Caco-2 (cell line): ENCODE measurements at regions not wholly inside any gene's neighbourhood (a gene's known extent, or its start where the extent isn't known, plus 50 kb on each side); places are given as distances from the start of the nearest gene placed in this dataset.

Experiments
- BruUV-seq: library from RNA; stranded (reverse); fragments of 400-500 nt; replicated peaks from 2 replicates; lab custom pipeline; 2021; lab: Mats Ljungman, UMichigan
- CTCF ChIA-PET: fragments of 300-600 bp; sonication (Branson Sonifier 250); formaldehyde crosslinking; loops from one replicate; lab custom pipeline; 2022; ENCODE audit warnings: antibody characterized with exemption; lab: Charles Lee
- POLR2A ChIA-PET: fragments of 300-600 bp; sonication (Branson Sonifier 250); formaldehyde crosslinking; loops from one replicate; lab custom pipeline; 2022; ENCODE audit warnings: antibody characterized with exemption; lab: Charles Lee
- DNase-seq, 2 experiments: peaks; one replicate each; pipeline versions ENCODE4 v3.0.0 to v3.0.0-alpha.2; 2020 to 2022
- H3K27me3 ChIP-seq: replicated peaks from 2 replicates; pipeline ENCODE4 v1.6.0; 2011; ENCODE audit warnings: low read length; ENCODE audit not compliant: control insufficient read depth, insufficient read depth
- H3K36me3 ChIP-seq: 2 replicates; pipeline ENCODE4 v1.5.1; 2011; ENCODE audit warnings: low read length; ENCODE audit not compliant: control insufficient read depth, insufficient read depth
- H3K4me1 ChIP-seq: fragments of 250-450 bp; sonication (Bioruptor Pico); 2 replicates; pipeline ENCODE4 v1.5.1; 2020; ENCODE audit warnings: mild to moderate bottlenecking
- H3K4me3 ChIP-seq: 2 replicates; pipeline ENCODE4 v1.5.1; 2011; ENCODE audit warnings: low read depth, mild to moderate bottlenecking, control low read depth, low read length
- H3K9me3 ChIP-seq: fragments of 250-450 bp; sonication (Bioruptor Pico); 2 replicates; pipeline ENCODE4 v1.5.1; 2020; ENCODE audit warnings: mild to moderate bottlenecking, moderate library complexity
- H3K27ac Mint-ChIP-seq: one replicate; pipeline ENCODE4 v1.8.0; 2022; ENCODE audit warnings: mixed read lengths; ENCODE audit not compliant: unreplicated experiment
- H3K27me3 Mint-ChIP-seq: one replicate; pipeline ENCODE4 v1.8.0; 2022; ENCODE audit warnings: mixed read lengths; ENCODE audit not compliant: insufficient read depth, unreplicated experiment
- H3K36me3 Mint-ChIP-seq: one replicate; pipeline ENCODE4 v1.8.0; 2022; ENCODE audit warnings: mild to moderate bottlenecking, mixed read lengths; ENCODE audit not compliant: insufficient read depth, unreplicated experiment
- H3K4me1 Mint-ChIP-seq: one replicate; pipeline ENCODE4 v1.8.0; 2022; ENCODE audit warnings: low read depth, mixed read lengths; ENCODE audit not compliant: unreplicated experiment
- H3K4me3 Mint-ChIP-seq: one replicate; pipeline ENCODE4 v1.8.0; 2022; ENCODE audit warnings: mild to moderate bottlenecking, moderate library complexity, mixed read lengths; ENCODE audit not compliant: unreplicated experiment
- H3K9me3 Mint-ChIP-seq: one replicate; pipeline ENCODE4 v1.8.0; 2022; ENCODE audit warnings: mixed read lengths; ENCODE audit not compliant: unreplicated experiment
- intact Hi-C: fragments of 100-400 bp; cut with micrococcal nuclease; formaldehyde crosslinking; loops from one replicate; pipeline ENCODE4 v1.10.0; 2022; ENCODE audit not compliant: unreplicated experiment
- TF ChIP-seq, protein P1 (sequence below), 2 experiments: fragments of 200-600 bp in 1 of 2; IDR thresholded peaks; 1 replicate in 1 of 2; 2 replicates in 1 of 2; pipeline versions ENCODE4 v1.5.1 to v1.8.0; 2011 to 2022; ENCODE audit warnings: antibody characterized with exemption in 1 of 2, control low read depth in 1 of 2, inconsistent platforms in 1 of 2, low read depth in 1 of 2, low read length in 1 of 2, mild to moderate bottlenecking in 1 of 2, moderate library complexity in 1 of 2; ENCODE audit not compliant: insufficient read depth in 1 of 2, severe bottlenecking in 1 of 2, unreplicated experiment in 1 of 2

DNA sequence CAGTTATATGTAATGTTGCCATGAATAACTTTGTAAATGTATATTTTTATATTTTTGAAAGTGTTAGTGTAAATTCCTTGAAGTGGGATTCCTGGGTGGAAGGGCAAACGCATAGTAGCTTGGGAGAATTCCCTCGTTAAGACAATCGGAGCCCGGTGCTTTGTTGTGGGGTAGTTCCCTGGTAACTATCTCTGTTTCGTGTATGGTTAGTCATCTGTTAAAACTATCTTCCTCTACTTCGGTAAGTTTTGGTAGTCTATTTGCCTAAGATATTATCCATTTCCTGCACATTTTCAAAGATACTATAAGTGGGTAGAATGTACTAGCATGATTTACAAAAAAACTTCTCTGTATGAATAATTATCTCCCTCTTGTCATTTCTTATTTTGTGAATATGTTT is 113.8 kb upstream of the NRXN1 start:
- Mint-ChIP-seq H3K27me3 (peaks cover 2% of the 10 kb centered on the region), H3K4me3 (no peak overlapping the region), H3K27ac (no peak overlapping the region), H3K36me3 (no peaks in the 10 kb centered on the region), H3K4me1 (no peaks in the 10 kb centered on the region), H3K9me3 (no peaks in the 10 kb centered on the region)
- Histone ChIP-seq H3K4me1 (no peaks in the 10 kb centered on the region), H3K36me3 (no peaks in the 10 kb centered on the region), H3K9me3 (no peaks in the 10 kb centered on the region), H3K27me3 (no peaks in the 10 kb centered on the region), H3K4me3 (no peak overlapping the region)
- ChIA-PET POLR2A (no interaction called here), CTCF (no interaction called here)
- intact Hi-C loops: no loop called here
- DNase-seq: no peak
- TF ChIP-seq, protein P1, sequence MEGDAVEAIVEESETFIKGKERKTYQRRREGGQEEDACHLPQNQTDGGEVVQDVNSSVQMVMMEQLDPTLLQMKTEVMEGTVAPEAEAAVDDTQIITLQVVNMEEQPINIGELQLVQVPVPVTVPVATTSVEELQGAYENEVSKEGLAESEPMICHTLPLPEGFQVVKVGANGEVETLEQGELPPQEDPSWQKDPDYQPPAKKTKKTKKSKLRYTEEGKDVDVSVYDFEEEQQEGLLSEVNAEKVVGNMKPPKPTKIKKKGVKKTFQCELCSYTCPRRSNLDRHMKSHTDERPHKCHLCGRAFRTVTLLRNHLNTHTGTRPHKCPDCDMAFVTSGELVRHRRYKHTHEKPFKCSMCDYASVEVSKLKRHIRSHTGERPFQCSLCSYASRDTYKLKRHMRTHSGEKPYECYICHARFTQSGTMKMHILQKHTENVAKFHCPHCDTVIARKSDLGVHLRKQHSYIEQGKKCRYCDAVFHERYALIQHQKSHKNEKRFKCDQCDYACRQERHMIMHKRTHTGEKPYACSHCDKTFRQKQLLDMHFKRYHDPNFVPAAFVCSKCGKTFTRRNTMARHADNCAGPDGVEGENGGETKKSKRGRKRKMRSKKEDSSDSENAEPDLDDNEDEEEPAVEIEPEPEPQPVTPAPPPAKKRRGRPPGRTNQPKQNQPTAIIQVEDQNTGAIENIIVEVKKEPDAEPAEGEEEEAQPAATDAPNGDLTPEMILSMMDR (IDR thresholded peaks at IDR 0.05; ENCODE audit: insufficient read depth in 1 of 2, low read depth in 1 of 2, low read length in 1 of 2, severe bottlenecking in 1 of 2, unreplicated experiment in 1 of 2): no peak
- no TSS peak for BruUV-seq

DNA sequence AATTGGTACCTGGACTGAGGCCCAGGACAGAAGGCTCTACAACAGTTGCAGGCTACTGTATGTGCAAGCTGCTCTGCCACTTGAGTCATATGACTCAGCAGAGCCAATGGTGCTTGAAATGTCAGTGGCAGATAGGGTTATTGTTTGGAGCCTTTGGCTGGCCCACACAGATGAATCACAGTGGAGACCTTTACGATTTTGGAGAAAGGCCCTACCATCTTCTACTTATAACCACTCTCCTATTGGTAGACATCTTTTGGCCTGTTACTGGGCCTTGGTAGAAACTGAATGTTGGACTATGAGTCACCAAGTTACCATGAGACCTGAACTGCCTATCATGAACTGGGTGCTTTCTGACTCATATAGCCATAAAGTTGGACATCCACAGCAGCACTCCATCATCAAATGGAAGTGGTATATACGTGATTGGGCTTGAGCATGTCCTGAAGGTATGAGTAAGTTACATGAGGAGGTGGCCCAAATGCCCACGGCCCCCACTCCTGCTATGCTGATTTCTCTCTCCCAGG is 88.9 kb upstream of the NRXN1 start:
- no peaks in the 10 kb centered on the region for H3K4me1 Mint-ChIP-seq
- no peaks in the 10 kb centered on the region for H3K4me1 ChIP-seq
- intact Hi-C loops: no loop called here

DNA sequence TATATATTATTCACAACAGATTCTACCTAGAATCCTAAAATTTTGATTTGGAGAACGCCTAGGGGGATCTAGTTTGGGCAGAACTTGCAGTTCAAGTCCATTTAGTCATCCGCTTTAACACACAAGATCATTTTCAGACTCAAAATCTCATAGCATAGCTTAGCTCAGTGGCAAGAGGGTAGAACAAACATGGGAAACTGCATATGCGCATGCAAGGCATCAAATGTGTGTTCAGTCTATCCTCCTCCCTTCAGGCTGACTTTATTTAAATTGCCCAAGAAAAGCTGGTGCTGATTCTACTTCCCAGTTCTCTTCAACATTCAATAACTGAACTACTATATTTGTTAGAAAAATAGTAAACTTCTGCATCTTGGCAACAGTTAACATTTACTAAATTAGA is 79.6 kb upstream of the NRXN1 start:
- POLR2A ChIA-PET: no interaction called here
- CTCF ChIA-PET: no interaction called here
- TF ChIP-seq, protein P1 (IDR thresholded peaks at IDR 0.05; ENCODE audit: insufficient read depth in 1 of 2, low read depth in 1 of 2, low read length in 1 of 2, severe bottlenecking in 1 of 2, unreplicated experiment in 1 of 2): no peak
- Mint-ChIP-seq H3K27ac (no peak overlapping the region), H3K4me1 (no peaks in the 10 kb centered on the region), H3K4me3 (no peak overlapping the region), H3K36me3 (no peaks in the 10 kb centered on the region), H3K9me3 (no peaks in the 10 kb centered on the region), H3K27me3 (no peaks in the 10 kb centered on the region)
- Histone ChIP-seq H3K27me3 (no peaks in the 10 kb centered on the region), H3K36me3 (no peaks in the 10 kb centered on the region), H3K4me1 (no peaks in the 10 kb centered on the region), H3K4me3 (no peak overlapping the region), H3K9me3 (no peaks in the 10 kb centered on the region; the same call in 1 of the 2 replicates)
- DNase-seq: no peak
- no TSS peak for BruUV-seq
- intact Hi-C loops: no loop called here

More for the DNA sequence above, 88.9 kb upstream of the NRXN1 start:
- Mint-ChIP-seq H3K27ac (no peak overlapping the region), H3K9me3 (no peaks in the 10 kb centered on the region), H3K4me3 (no peak overlapping the region), H3K36me3 (no peaks in the 10 kb centered on the region), H3K27me3 (no peaks in the 10 kb centered on the region)
- no peak for DNase-seq
- TF ChIP-seq, protein P1 (IDR thresholded peaks at IDR 0.05; ENCODE audit: insufficient read depth in 1 of 2, low read depth in 1 of 2, low read length in 1 of 2, severe bottlenecking in 1 of 2, unreplicated experiment in 1 of 2): no peak
- CTCF ChIA-PET: no interaction called here
- Histone ChIP-seq H3K36me3 (no peaks in the 10 kb centered on the region), H3K27me3 (no peaks in the 10 kb centered on the region), H3K4me3 (no peak overlapping the region), H3K9me3 (no peaks in the 10 kb centered on the region)
- BruUV-seq: no TSS peak
- POLR2A ChIA-PET: no interaction called here
